PC-3 (cell line): ENCODE measurements at regions not wholly inside any gene's neighbourhood (a gene's known extent, or its start where the extent isn't known, plus 50 kb on each side); places are given as distances from the start of the nearest gene placed in this dataset.

Experiments
- ATAC-seq: fragments of 200-7000 bp; cut with Tn5 transposase; 2 replicates; pipeline ENCODE4 v1.9.1; 2020; ENCODE audit warnings: mild to moderate bottlenecking, moderate library complexity
- BruUV-seq: library from RNA; stranded (reverse); fragments of 400-500 nt; replicated peaks from 2 replicates; lab custom pipeline; 2021; lab: Mats Ljungman, UMichigan
- CTCF ChIA-PET: fragments of 300-600 bp; sonication (Branson Sonifier 250); formaldehyde crosslinking; loops from one replicate; lab custom pipeline; 2022; ENCODE audit warnings: antibody characterized with exemption; lab: Charles Lee
- POLR2A ChIA-PET: fragments of 300-600 bp; sonication (Branson Sonifier 250); formaldehyde crosslinking; loops from one replicate; lab custom pipeline; 2022; ENCODE audit warnings: antibody characterized with exemption; ENCODE audit not compliant: unreplicated experiment; lab: Charles Lee
- DNase-seq: peaks from one replicate; pipeline ENCODE4 v3.0.0-alpha.2; 2015
- H2AFZ ChIP-seq: fragments of 300-600 bp; sonication (generic); 2 replicates; pipeline ENCODE4 v1.6.0; 2016; ENCODE audit warnings: antibody characterized with exemption, low read length
- H3F3A ChIP-seq: fragments of 300-600 bp; sonication (generic); one replicate; pipeline ENCODE4 v1.6.0; 2017; ENCODE audit warnings: antibody characterized with exemption, low read length, control low read depth, mild to moderate bottlenecking; ENCODE audit not compliant: unreplicated experiment
- H3K27ac ChIP-seq: fragments of 300-600 bp; sonication (generic); 2 replicates; pipeline ENCODE4 v1.5.1; 2016; ENCODE audit warnings: mild to moderate bottlenecking, low read length
- H3K27me3 ChIP-seq: fragments of 300-600 bp; sonication (generic); 2 replicates; pipeline ENCODE4 v1.6.1; 2016; ENCODE audit warnings: low read length, mixed read lengths
- H3K36me3 ChIP-seq: fragments of 300-600 bp; sonication (generic); 2 replicates; pipeline ENCODE4 v1.6.1; 2016; ENCODE audit warnings: low read depth, mixed run types, low read length, mixed read lengths
- H3K4me1 ChIP-seq: fragments of 300-600 bp; sonication (generic); 2 replicates; pipeline ENCODE4 v1.5.1; 2016; ENCODE audit warnings: low read length; ENCODE audit not compliant: insufficient read depth
- H3K4me2 ChIP-seq: fragments of 300-600 bp; sonication (generic); 2 replicates; pipeline ENCODE4 v1.6.0; 2016; ENCODE audit warnings: low read length
- H3K4me3 ChIP-seq: fragments of 300-600 bp; sonication (generic); 2 replicates; pipeline ENCODE4 v1.5.1; 2016; ENCODE audit warnings: mild to moderate bottlenecking, low read length, mixed read lengths
- H3K79me2 ChIP-seq: fragments of 300-600 bp; sonication (generic); 2 replicates; pipeline ENCODE4 v1.6.1; 2017; ENCODE audit warnings: low read length, mixed read lengths
- H3K9ac ChIP-seq: fragments of 300-600 bp; sonication (generic); 2 replicates; pipeline ENCODE4 v1.6.0; 2016; ENCODE audit warnings: mild to moderate bottlenecking, low read length
- H3K9me2 ChIP-seq: fragments of 300-600 bp; sonication (generic); replicated peaks from 2 replicates; pipeline ENCODE4 v1.6.1; 2016; ENCODE audit warnings: mixed run types, low read length, mixed read lengths
- H3K9me3 ChIP-seq: fragments of 300-600 bp; sonication (generic); 2 replicates; pipeline ENCODE4 v1.6.1; 2016; ENCODE audit warnings: low read length, mixed read lengths
- H4K20me1 ChIP-seq: fragments of 300-600 bp; sonication (generic); 2 replicates; pipeline ENCODE4 v1.6.1; 2016; ENCODE audit warnings: low read length, mixed read lengths
- EZH2 ChIP-seq: fragments of 300-600 bp; sonication (generic); IDR thresholded peaks from one replicate; pipeline ENCODE4 v1.6.1; 2017; ENCODE audit warnings: antibody characterized with exemption, mild to moderate bottlenecking, low read length; ENCODE audit not compliant: unreplicated experiment
- EZH2phosphoT487 ChIP-seq: fragments of 300-600 bp; sonication (generic); IDR thresholded peaks from 2 replicates; pipeline ENCODE4 v1.6.1; 2018; ENCODE audit warnings: mild to moderate bottlenecking, antibody characterized with exemption, low read length, borderline replicate concordance
- intact Hi-C: fragments of 100-400 bp; cut with micrococcal nuclease; formaldehyde crosslinking; loops from 2 replicates; pipeline ENCODE4 v1.9.0; 2023
- TF ChIP-seq, protein P1 (sequence below): fragments of 300-600 bp; sonication (generic); conservative IDR thresholded peaks from 2 replicates; pipeline ENCODE4 v1.5.1; 2017; ENCODE audit warnings: antibody characterized with exemption, low read depth, mild to moderate bottlenecking, low read length

DNA sequence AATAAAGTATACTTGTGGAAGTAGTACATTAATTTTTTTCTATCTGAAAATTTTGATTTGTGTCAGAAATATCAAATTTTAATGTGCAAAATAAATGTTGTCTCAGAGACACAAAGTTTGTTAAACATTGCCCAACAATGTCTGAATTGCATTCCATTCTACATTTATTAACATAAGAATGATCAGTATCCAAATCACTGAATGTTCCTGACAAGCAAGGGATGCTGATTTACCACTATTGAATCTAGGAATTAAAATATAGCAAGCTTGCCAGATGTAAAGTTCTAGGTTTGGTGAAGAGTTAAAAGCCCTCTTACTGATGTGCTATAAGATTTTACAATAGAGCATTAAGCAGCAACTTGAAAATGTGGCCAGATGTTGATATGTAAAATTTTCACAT is 489.2 kb upstream of the CTSO start:
- no peaks in the 10 kb centered on the region for H4K20me1 ChIP-seq
- POLR2A ChIA-PET: no interaction called here
- no peaks in the 10 kb centered on the region for H3K36me3 ChIP-seq
- no peaks in the 10 kb centered on the region for H3K4me1 ChIP-seq
- H3K9me2 ChIP-seq: no peaks in the 10 kb centered on the region
- BruUV-seq: no TSS peak
- no peaks in the 10 kb centered on the region for H3K9me3 ChIP-seq
- no peaks in the 10 kb centered on the region for H3K79me2 ChIP-seq
- DNase-seq (no peak), ATAC-seq (no peak)
- TF ChIP-seq EZH2 (no peak), EZH2phosphoT487 (no peak)
- TF ChIP-seq, protein P1, sequence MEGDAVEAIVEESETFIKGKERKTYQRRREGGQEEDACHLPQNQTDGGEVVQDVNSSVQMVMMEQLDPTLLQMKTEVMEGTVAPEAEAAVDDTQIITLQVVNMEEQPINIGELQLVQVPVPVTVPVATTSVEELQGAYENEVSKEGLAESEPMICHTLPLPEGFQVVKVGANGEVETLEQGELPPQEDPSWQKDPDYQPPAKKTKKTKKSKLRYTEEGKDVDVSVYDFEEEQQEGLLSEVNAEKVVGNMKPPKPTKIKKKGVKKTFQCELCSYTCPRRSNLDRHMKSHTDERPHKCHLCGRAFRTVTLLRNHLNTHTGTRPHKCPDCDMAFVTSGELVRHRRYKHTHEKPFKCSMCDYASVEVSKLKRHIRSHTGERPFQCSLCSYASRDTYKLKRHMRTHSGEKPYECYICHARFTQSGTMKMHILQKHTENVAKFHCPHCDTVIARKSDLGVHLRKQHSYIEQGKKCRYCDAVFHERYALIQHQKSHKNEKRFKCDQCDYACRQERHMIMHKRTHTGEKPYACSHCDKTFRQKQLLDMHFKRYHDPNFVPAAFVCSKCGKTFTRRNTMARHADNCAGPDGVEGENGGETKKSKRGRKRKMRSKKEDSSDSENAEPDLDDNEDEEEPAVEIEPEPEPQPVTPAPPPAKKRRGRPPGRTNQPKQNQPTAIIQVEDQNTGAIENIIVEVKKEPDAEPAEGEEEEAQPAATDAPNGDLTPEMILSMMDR: no peak
- no peaks in the 10 kb centered on the region for H3F3A ChIP-seq
- CTCF ChIA-PET: no interaction called here
- H3K9ac ChIP-seq: no peak overlapping the region
- no peaks in the 10 kb centered on the region for H3K27me3 ChIP-seq
- intact Hi-C loops: no loop called here
- no peak overlapping the region for H2AFZ ChIP-seq
- no peak overlapping the region for H3K4me3 ChIP-seq
- H3K4me2 ChIP-seq: no peak overlapping the region
- H3K27ac ChIP-seq: no peak overlapping the region

DNA sequence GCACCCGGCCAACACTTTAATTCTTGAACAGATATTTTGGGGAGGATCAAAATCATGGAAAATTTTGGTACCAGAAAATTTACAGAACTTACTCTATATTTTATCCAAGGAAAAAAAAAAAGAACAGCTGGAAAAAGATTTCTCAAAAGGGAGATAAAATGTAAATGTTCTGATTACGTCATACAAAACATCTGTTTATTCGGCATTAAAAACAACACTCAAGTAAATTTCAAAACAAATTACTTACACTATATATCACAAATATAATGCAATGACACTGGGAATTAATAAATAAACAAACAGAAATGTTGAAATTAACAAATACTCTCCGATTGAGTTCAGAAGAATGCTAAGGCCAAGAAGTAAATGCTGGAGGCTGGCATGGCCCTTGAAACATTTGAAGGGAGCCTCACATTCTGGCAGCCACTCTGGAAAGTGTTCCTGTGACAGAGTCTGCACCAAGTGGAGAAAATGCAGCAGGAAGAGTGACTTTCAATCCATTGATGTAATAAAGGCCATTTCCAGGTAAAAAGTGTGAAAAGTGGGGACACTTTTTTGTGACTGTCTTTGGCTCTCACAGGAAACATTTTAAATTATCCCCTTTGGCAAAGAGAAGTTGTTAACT is 486.0 kb upstream of the CTSO start:
- H3K36me3 ChIP-seq: no peaks in the 10 kb centered on the region
- intact Hi-C loops: no loop called here
- TF ChIP-seq, protein P1: no peak
- TF ChIP-seq EZH2 (no peak), EZH2phosphoT487 (no peak)

DNA sequence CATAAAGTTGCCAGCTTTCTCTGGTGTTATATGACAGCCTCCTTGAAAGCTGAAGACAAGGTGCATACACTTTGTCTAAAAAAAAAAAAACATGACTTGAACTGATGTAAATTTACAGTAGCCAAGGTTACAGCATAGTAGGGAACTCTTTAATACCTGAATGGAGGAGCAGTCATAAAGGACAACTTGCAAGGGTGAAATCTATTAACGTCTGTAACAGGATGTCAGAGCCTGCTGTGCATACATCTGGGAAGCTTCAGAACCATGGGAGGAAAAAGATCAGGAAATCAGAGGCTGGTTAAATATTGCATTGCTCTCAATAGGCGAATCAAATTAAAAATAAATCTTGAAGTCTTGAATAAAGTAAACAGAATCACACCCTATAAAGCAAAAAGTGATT is 484.0 kb upstream of the CTSO start:
- Histone ChIP-seq H3K27me3 (no peaks in the 10 kb centered on the region), H3K36me3 (no peaks in the 10 kb centered on the region), H3K4me2 (no peak overlapping the region), H3K9me2 (no peaks in the 10 kb centered on the region), H3K27ac (no peak overlapping the region), H3K4me3 (no peak overlapping the region), H3K79me2 (no peaks in the 10 kb centered on the region), H3K9me3 (no peaks in the 10 kb centered on the region), H3K9ac (no peak overlapping the region), H4K20me1 (no peaks in the 10 kb centered on the region), H3K4me1 (no peaks in the 10 kb centered on the region), H2AFZ (no peak overlapping the region), H3F3A (no peaks in the 10 kb centered on the region)
- no TSS peak for BruUV-seq
- POLR2A ChIA-PET: no interaction called here
- ATAC-seq: peak; percentile 22; the same call in 1 of the 2 replicates
- intact Hi-C loops: no loop called here
- TF ChIP-seq EZH2phosphoT487: no peak
- TF ChIP-seq EZH2: no peak
- TF ChIP-seq, protein P1: no peak
- CTCF ChIA-PET: interaction anchor here (0.5 to 0.6 kb wide), 2 partner anchors 63 to 475 kb away, joined by 3 to 4 read pairs; no protein-coding TSS in a partner anchor
- no peak for DNase-seq

More for the DNA sequence above, 486.0 kb upstream of the CTSO start:
- no peak overlapping the region for H3K4me2 ChIP-seq
- no peaks in the 10 kb centered on the region for H3K27me3 ChIP-seq
- ChIA-PET CTCF (no interaction called here), POLR2A (no interaction called here)
- H3K9me3 ChIP-seq: no peaks in the 10 kb centered on the region
- no peak overlapping the region for H2AFZ ChIP-seq
- H3K4me3 ChIP-seq: no peak overlapping the region
- ATAC-seq (no peak), DNase-seq (no peak)
- BruUV-seq: no TSS peak
- H3K9me2 ChIP-seq: no peaks in the 10 kb centered on the region
- no peak overlapping the region for H3K27ac ChIP-seq
- no peaks in the 10 kb centered on the region for H4K20me1 ChIP-seq
- no peak overlapping the region for H3K9ac ChIP-seq
- no peaks in the 10 kb centered on the region for H3F3A ChIP-seq
- no peaks in the 10 kb centered on the region for H3K79me2 ChIP-seq
- no peaks in the 10 kb centered on the region for H3K4me1 ChIP-seq
